ENCODE measurements at regions not wholly inside any gene's neighbourhood (a gene's known extent, or its start where the extent isn't known, plus 50 kb on each side); places are given as distances from the start of the nearest gene placed in this dataset.

DNA sequence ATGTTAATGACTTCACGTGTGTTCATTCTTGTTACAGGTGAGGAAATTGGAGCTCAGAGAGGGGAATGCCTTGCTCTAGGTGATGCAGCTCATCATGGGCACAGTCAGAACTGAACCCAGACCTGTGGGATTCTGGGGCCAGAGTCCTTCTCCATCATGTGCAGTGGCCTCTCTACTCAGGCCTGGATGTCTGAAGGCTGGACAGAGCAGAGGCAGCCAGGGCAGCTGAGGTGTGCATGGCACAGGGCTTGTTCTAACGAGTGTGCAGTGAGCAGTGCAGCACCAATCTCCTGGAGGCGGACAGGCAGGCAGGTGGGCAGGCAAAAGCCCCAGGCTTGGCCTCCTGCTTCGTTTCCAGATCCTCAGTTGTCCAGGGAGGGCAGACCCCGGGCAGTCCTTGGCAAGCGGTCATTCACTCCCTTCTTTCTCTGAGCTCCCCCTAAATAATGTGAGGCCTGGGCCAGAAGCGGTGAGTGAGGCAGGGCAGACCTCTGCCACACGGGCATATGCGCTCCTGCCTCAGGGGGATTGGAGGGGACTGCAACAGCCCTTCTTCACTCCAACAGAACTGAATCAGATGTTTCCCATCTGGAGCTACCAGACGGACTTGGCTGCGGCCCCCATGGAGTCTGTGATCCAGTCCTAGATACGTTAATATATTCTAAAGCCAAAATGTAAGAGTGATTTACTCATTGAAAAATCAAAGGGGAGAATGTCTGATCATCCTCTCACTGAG is 68.7 kb upstream of the FSTL4 start:
- peaks cover 0 to 3% (median 2%) of the 10 kb centered on the region in 3 donors for H3K27me3 ChIP-seq (ENCODE audit: control insufficient read depth in 3 of 3, insufficient read depth in 3 of 3, low read length in 3 of 3)
- no peak overlapping the region for H3K27ac ChIP-seq (ENCODE audit: low read depth in 1 of 3, low read length in 2 of 3)
- DNase-seq (no peak), FAIRE-seq (no peak)
- H3K4me3 ChIP-seq (ENCODE audit: low read depth in 1 of 3, low read length in 3 of 3) = no peak overlapping the region
- H3K4me1 ChIP-seq (ENCODE audit: control insufficient read depth in 3 of 3, insufficient read depth in 2 of 3, low read depth in 1 of 3, low read length in 2 of 3) = no peaks in the 10 kb centered on the region
- 67 to 70% (median 69%) methylated on average over 12 of the region's 12 CpGs for WGBS, 3 donors
- H3K9me3 ChIP-seq (ENCODE audit: control insufficient read depth in 2 of 2, insufficient read depth in 1 of 2, low read depth in 1 of 2, low read length in 1 of 2) = no peaks in the 10 kb centered on the region
- H3K36me3 ChIP-seq (ENCODE audit: control insufficient read depth in 3 of 3, insufficient read depth in 2 of 3, low read depth in 1 of 3, low read length in 3 of 3) = no peaks in the 10 kb centered on the region

GRCh38 chr5:133679534-133679933 is 67.2 kb upstream of the FSTL4 start:
- H3K9me3 ChIP-seq (ENCODE audit: control insufficient read depth in 2 of 2, insufficient read depth in 1 of 2, low read depth in 1 of 2, low read length in 1 of 2) = no peaks in the 10 kb centered on the region
- WGBS, 3 donors = 54 to 87% (median 67%) methylated on average over 1 of the region's 1 CpG
- no peaks in the 10 kb centered on the region for H3K36me3 ChIP-seq (ENCODE audit: control insufficient read depth in 3 of 3, insufficient read depth in 2 of 3, low read depth in 1 of 3, low read length in 3 of 3)
- no peak for FAIRE-seq
- DNase-seq = no peak
- no peak overlapping the region for H3K27ac ChIP-seq (ENCODE audit: low read depth in 1 of 3, low read length in 2 of 3)
- peaks cover 0 to 5% (median 2%) of the 10 kb centered on the region in 3 donors for H3K27me3 ChIP-seq (ENCODE audit: control insufficient read depth in 3 of 3, insufficient read depth in 3 of 3, low read length in 3 of 3)
- H3K4me1 ChIP-seq (ENCODE audit: control insufficient read depth in 3 of 3, insufficient read depth in 2 of 3, low read depth in 1 of 3, low read length in 2 of 3) = no peaks in the 10 kb centered on the region
- H3K4me3 ChIP-seq (ENCODE audit: low read depth in 1 of 3, low read length in 3 of 3) = no peak overlapping the region

DNA sequence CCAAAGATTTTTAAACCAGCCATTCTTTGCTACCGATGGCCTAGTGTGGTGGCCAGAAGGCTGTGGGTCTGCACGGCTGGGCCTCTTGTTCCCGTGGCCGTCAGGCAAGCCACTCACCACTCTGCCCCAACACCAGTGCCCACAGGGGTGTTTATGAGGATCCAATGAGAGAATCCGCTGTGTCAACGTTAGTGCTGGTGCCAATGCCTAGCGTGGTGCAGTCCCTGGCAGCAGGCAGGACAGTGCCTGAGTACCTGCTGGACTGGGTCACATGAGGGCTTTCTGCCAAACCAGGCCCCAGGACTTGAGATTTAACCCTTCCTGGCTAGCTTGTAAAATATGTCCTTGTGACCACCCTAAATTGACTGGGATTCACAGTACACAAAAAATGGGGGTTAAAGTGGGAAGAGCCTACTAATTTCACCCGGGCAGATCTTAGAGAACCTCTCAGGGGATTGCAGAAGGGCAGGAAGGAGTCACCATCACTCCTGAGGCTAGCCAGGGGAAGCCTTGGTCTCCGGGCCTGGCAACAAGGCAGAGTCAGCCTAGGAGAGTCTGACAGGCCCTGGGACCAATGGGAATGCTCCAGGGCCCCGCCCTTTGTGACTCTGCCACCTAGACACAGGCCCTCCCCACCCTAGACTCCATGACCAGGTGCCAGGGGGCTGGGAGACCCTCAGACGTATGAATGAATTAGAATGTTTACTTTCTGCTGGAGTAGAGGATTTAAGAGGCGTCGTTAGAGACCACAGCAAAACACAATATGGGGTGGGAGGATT is 63.2 kb upstream of the FSTL4 start:
- Histone ChIP-seq H3K4me1 (ENCODE audit: control insufficient read depth in 3 of 3, insufficient read depth in 2 of 3, low read depth in 1 of 3, low read length in 2 of 3) (no peaks in the 10 kb centered on the region), H3K27ac (ENCODE audit: low read depth in 1 of 3, low read length in 2 of 3) (no peak overlapping the region), H3K4me3 (ENCODE audit: low read depth in 1 of 3, low read length in 3 of 3) (no peak overlapping the region), H3K36me3 (ENCODE audit: control insufficient read depth in 3 of 3, insufficient read depth in 2 of 3, low read depth in 1 of 3, low read length in 3 of 3) (no peaks in the 10 kb centered on the region), H3K9me3 (ENCODE audit: control insufficient read depth in 2 of 2, insufficient read depth in 1 of 2, low read depth in 1 of 2, low read length in 1 of 2) (peaks cover 0 to 5% of the 10 kb centered on the region in 2 donors), H3K27me3 (ENCODE audit: control insufficient read depth in 3 of 3, insufficient read depth in 3 of 3, low read length in 3 of 3) (peaks cover 0 to 5% (median 0%) of the 10 kb centered on the region in 3 donors)
- 73 to 80% (median 74%) methylated on average over 13 of the region's 13 CpGs for WGBS, 3 donors
- FAIRE-seq (no peak), DNase-seq (no peak)

DNA sequence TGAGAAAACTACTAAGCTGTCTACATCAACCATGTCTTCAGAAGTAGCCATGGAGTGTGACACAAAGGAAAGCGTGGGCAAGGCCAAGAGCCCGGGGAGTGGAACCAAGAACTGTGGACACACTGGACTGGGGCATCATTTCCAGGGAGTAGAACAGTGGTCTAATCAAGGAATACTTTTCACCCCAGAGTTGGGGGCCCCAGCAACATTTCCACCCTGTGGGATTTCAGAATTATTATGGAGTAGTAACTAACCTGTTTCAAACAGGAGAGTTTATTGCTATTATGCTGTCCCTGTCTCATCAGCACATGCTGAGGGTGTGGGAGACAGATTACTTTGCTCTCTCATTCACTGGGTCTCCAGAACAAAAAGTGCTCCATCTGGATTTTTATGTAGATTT is 58.0 kb upstream of the FSTL4 start:
- H3K4me3 ChIP-seq (ENCODE audit: low read depth in 1 of 3, low read length in 3 of 3) = no peak overlapping the region
- 46 to 91% (median 73%) methylated on average over 2 of the region's 2 CpGs for WGBS, 3 donors
- H3K36me3 ChIP-seq (ENCODE audit: control insufficient read depth in 3 of 3, insufficient read depth in 2 of 3, low read depth in 1 of 3, low read length in 3 of 3) = no peaks in the 10 kb centered on the region
- no peak overlapping the region for H3K27ac ChIP-seq (ENCODE audit: low read depth in 1 of 3, low read length in 2 of 3)
- H3K9me3 ChIP-seq (ENCODE audit: control insufficient read depth in 2 of 2, insufficient read depth in 1 of 2, low read depth in 1 of 2, low read length in 1 of 2) = peaks cover 0 to 5% of the 10 kb centered on the region in 2 donors
- peaks cover 0 to 6% (median 3%) of the 10 kb centered on the region in 3 donors for H3K27me3 ChIP-seq (ENCODE audit: control insufficient read depth in 3 of 3, insufficient read depth in 3 of 3, low read length in 3 of 3)
- DNase-seq = no peak
- FAIRE-seq = no peak
- no peaks in the 10 kb centered on the region for H3K4me1 ChIP-seq (ENCODE audit: control insufficient read depth in 3 of 3, insufficient read depth in 2 of 3, low read depth in 1 of 3, low read length in 2 of 3)

- H3K36me3 ChIP-seq (ENCODE audit: control insufficient read depth in 3 of 3, insufficient read depth in 2 of 3, low read depth in 1 of 3, low read length in 3 of 3) = no peaks in the 10 kb centered on the region
- WGBS, 3 donors = 79 to 80% (median 79%) methylated on average over 6 of the region's 6 CpGs
- H3K4me3 ChIP-seq (ENCODE audit: low read depth in 1 of 3, low read length in 3 of 3) = no peak overlapping the region
- no peak overlapping the region for H3K27ac ChIP-seq (ENCODE audit: low read depth in 1 of 3, low read length in 2 of 3)
- DNase-seq (no peak), FAIRE-seq (no peak)
- H3K27me3 ChIP-seq (ENCODE audit: control insufficient read depth in 3 of 3, insufficient read depth in 3 of 3, low read length in 3 of 3) = peaks cover 0 to 6% (median 3%) of the 10 kb centered on the region in 3 donors
- H3K4me1 ChIP-seq (ENCODE audit: control insufficient read depth in 3 of 3, insufficient read depth in 2 of 3, low read depth in 1 of 3, low read length in 2 of 3) = no peaks in the 10 kb centered on the region
- peaks cover 0 to 5% of the 10 kb centered on the region in 2 donors for H3K9me3 ChIP-seq (ENCODE audit: control insufficient read depth in 2 of 2, insufficient read depth in 1 of 2, low read depth in 1 of 2, low read length in 1 of 2)
Observed at GRCh38 chr5:133669472-133669871, 57.1 kb upstream of the FSTL4 start.

DNA sequence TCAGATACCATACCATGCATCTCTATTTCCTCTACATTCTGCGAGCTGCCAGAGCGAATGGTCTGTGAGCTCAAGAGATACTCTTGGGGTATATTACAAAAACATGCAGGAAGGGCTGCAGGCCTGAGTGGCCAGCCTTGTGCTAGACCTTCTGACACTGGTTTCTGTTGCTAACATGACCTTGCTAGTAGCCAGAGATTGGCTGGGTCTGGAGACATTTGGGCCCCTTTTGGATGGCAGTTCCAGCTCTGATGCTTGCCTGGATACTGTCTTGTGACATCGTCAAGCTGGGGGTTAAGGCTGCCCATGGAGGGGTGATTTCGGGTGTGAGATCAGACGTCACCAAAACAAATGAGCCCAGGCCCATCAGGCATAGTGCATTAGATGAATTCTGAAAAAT is 56.1 kb upstream of the FSTL4 start:
- no peaks in the 10 kb centered on the region for H3K4me1 ChIP-seq (ENCODE audit: control insufficient read depth in 3 of 3, insufficient read depth in 2 of 3, low read depth in 1 of 3, low read length in 2 of 3)
- H3K27me3 ChIP-seq (ENCODE audit: control insufficient read depth in 3 of 3, insufficient read depth in 3 of 3, low read length in 3 of 3) = peaks cover 0 to 6% (median 3%) of the 10 kb centered on the region in 3 donors
- H3K9me3 ChIP-seq (ENCODE audit: control insufficient read depth in 2 of 2, insufficient read depth in 1 of 2, low read depth in 1 of 2, low read length in 1 of 2) = peaks cover 0 to 5% of the 10 kb centered on the region in 2 donors
- H3K36me3 ChIP-seq (ENCODE audit: control insufficient read depth in 3 of 3, insufficient read depth in 2 of 3, low read depth in 1 of 3, low read length in 3 of 3) = no peaks in the 10 kb centered on the region
- DNase-seq = no peak
- H3K4me3 ChIP-seq (ENCODE audit: low read depth in 1 of 3, low read length in 3 of 3) = no peak overlapping the region
- WGBS, 3 donors = 86% methylated on average over 5 of the region's 5 CpGs
- no peak for FAIRE-seq
- H3K27ac ChIP-seq (ENCODE audit: low read depth in 1 of 3, low read length in 2 of 3) = no peak overlapping the region

- 16 to 50% (median 20%) methylated on average over 1 of the region's 1 CpG for WGBS, 3 donors
- no peaks in the 10 kb centered on the region for H3K36me3 ChIP-seq (ENCODE audit: control insufficient read depth in 3 of 3, insufficient read depth in 2 of 3, low read depth in 1 of 3, low read length in 3 of 3)
Observed at GRCh38 chr5:133667217-133667616, 54.9 kb upstream of the FSTL4 start.

DNA sequence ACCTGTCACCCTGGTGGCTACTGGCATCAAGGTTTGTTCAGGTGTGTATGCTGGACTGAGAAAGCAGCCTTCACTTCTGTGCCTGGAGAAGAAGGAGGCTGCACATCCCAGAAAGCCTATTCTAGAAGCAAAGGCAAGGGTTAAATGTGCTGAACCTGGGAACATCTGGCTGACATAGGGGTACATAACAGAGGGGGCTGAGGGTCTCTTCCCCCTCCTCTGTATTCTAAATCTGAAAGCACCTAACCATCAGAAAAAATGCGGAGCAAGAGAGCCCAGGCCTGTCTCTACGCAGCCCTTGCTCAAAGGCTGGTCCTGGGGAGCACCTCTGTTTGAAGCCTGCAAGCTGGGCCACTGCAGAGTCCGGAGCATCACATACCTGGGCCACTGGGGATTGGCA is 53.2 kb upstream of the FSTL4 start:
- no peaks in the 10 kb centered on the region for H3K4me1 ChIP-seq (ENCODE audit: control insufficient read depth in 3 of 3, insufficient read depth in 2 of 3, low read depth in 1 of 3, low read length in 2 of 3)
- DNase-seq (no peak), FAIRE-seq (no peak)
- no peak overlapping the region for H3K27ac ChIP-seq (ENCODE audit: low read depth in 1 of 3, low read length in 2 of 3)
- H3K36me3 ChIP-seq (ENCODE audit: control insufficient read depth in 3 of 3, insufficient read depth in 2 of 3, low read depth in 1 of 3, low read length in 3 of 3) = no peaks in the 10 kb centered on the region
- 76 to 82% (median 80%) methylated on average over 3 of the region's 3 CpGs for WGBS, 3 donors
- no peaks in the 10 kb centered on the region for H3K9me3 ChIP-seq (ENCODE audit: control insufficient read depth in 2 of 2, insufficient read depth in 1 of 2, low read depth in 1 of 2, low read length in 1 of 2)
- H3K4me3 ChIP-seq (ENCODE audit: low read depth in 1 of 3, low read length in 3 of 3) = no peak overlapping the region
- peaks cover 0 to 6% (median 6%) of the 10 kb centered on the region in 3 donors for H3K27me3 ChIP-seq (ENCODE audit: control insufficient read depth in 3 of 3, insufficient read depth in 3 of 3, low read length in 3 of 3)

More at GRCh38 chr5:133667217-133667616, 54.9 kb upstream of the FSTL4 start:
- Histone ChIP-seq H3K4me3 (ENCODE audit: low read depth in 1 of 3, low read length in 3 of 3) (no peak overlapping the region), H3K4me1 (ENCODE audit: control insufficient read depth in 3 of 3, insufficient read depth in 2 of 3, low read depth in 1 of 3, low read length in 2 of 3) (no peaks in the 10 kb centered on the region), H3K9me3 (ENCODE audit: control insufficient read depth in 2 of 2, insufficient read depth in 1 of 2, low read depth in 1 of 2, low read length in 1 of 2) (peaks cover 0 to 5% of the 10 kb centered on the region in 2 donors), H3K27ac (ENCODE audit: low read depth in 1 of 3, low read length in 2 of 3) (no peak overlapping the region), H3K27me3 (ENCODE audit: control insufficient read depth in 3 of 3, insufficient read depth in 3 of 3, low read length in 3 of 3) (peaks cover 0 to 6% (median 6%) of the 10 kb centered on the region in 3 donors)
- FAIRE-seq = no peak
- no peak for DNase-seq
